A549 (cell line): ENCODE measurements at regions not wholly inside any gene's neighbourhood (a gene's known extent, or its start where the extent isn't known, plus 50 kb on each side); places are given as distances from the start of the nearest gene placed in this dataset.

Experiments used
- ATAC-seq, 2 experiments: fragments of 200-7000 bp in 1 of 2; fragments of >200 bp in 1 of 2; cut with Nextera tagmentation in 1 of 2; cut with Tn5 transposase in 1 of 2; 3 replicates each; pipeline versions ENCODE4 v1.8.0 to v1.9.1; 2018 to 2020; ENCODE audit warnings: mild to moderate bottlenecking in 1 of 2, moderate library complexity in 1 of 2
- CTCF ChIA-PET: fragments of 300-600 bp; sonication (Branson Sonifier 250); formaldehyde crosslinking; extraction: SDS; loops from one replicate; lab custom pipeline; 2021; ENCODE audit warnings: antibody characterized with exemption, inconsistent platforms; lab: Yijun Ruan, JAX
- POLR2A ChIA-PET: fragments of 350-600 bp; formaldehyde crosslinking; extraction: SDS; loops from one replicate; lab custom pipeline; 2021; ENCODE audit warnings: antibody characterized with exemption, inconsistent platforms; lab: Yijun Ruan, JAX
- DNase-seq, 2 experiments: peaks; one replicate each; pipeline versions ENCODE4 v3.0.0 to v3.0.0-alpha.2; 2011 to 2016; ENCODE audit warnings: low read depth in 1 of 2, low spot score in 1 of 2
- FAIRE-seq: peaks from 2 replicates; lab custom pipeline; 2011; peaks lifted over from hg19 to GRCh38; lab: Jason Lieb, UNC
- H3K27ac ChIP-seq, 2 experiments: fragments of >200 bp; sonication (Bioruptor Twin); formaldehyde crosslinking; 3 replicates each; pipeline ENCODE4 v1.5.1; 2016 to 2017
- H3K4me1 ChIP-seq: fragments of >200 bp; sonication (Bioruptor Twin); formaldehyde crosslinking; 3 replicates; pipeline ENCODE4 v1.6.1; 2016
- H3K4me2 ChIP-seq: fragments of >200 bp; sonication (Bioruptor Twin); formaldehyde crosslinking; 3 replicates; pipeline ENCODE4 v1.6.1; 2016
- H3K4me3 ChIP-seq: fragments of >200 bp; sonication (Bioruptor Twin); formaldehyde crosslinking; 3 replicates; pipeline ENCODE4 v1.5.1; 2016
- H3K9me3 ChIP-seq: fragments of >200 bp; sonication (Bioruptor Twin); formaldehyde crosslinking; 3 replicates; pipeline ENCODE4 v1.6.1; 2016
- BHLHE40 ChIP-seq: IDR thresholded peaks from 2 replicates; pipeline ENCODE4 v1.6.1; 2012; ENCODE audit warnings: low read depth, low read length, inconsistent platforms
- CBX2 ChIP-seq: fragments of 200-600 bp; sonication (generic); IDR thresholded peaks from 2 replicates; pipeline ENCODE4 v1.6.1; 2016; ENCODE audit warnings: low read depth, mild to moderate bottlenecking, borderline replicate concordance
- CBX8 ChIP-seq: fragments of 200-600 bp; sonication (generic); IDR thresholded peaks from 2 replicates; pipeline ENCODE4 v1.6.1; 2016
- CHD2 ChIP-seq: fragments of 150-350 bp; IDR thresholded peaks from 2 replicates; pipeline ENCODE4 v1.6.1; 2014; ENCODE audit warnings: low read length; ENCODE audit not compliant: partially characterized antibody
- CHD4 ChIP-seq: fragments of 200-600 bp; sonication (generic); IDR thresholded peaks from 2 replicates; pipeline ENCODE4 v1.6.1; 2016; ENCODE audit warnings: antibody characterized with exemption, mild to moderate bottlenecking, borderline replicate concordance
- EHF ChIP-seq: fragments of 250-450 bp; sonication (Bioruptor Pico); IDR thresholded peaks from 2 replicates; pipeline ENCODE4 v1.5.0; 2020; ENCODE audit warnings: mild to moderate bottlenecking
- EP300 ChIP-seq, 2 experiments: fragments of >200 bp; sonication (Bioruptor Twin); formaldehyde crosslinking; IDR thresholded peaks; 2 replicates in 1 of 2; 3 replicates in 1 of 2; pipeline ENCODE4 v1.6.1; 2016 to 2017
- ESRRA ChIP-seq: fragments of 150-350 bp; IDR thresholded peaks from 2 replicates; pipeline ENCODE4 v1.6.1; 2014; ENCODE audit warnings: mild to moderate bottlenecking, low read length, borderline replicate concordance
- FOSB ChIP-seq: fragments of 250-450 bp; sonication (Bioruptor Pico); IDR thresholded peaks from 2 replicates; pipeline ENCODE4 v1.5.0; 2020; ENCODE audit warnings: mild to moderate bottlenecking, moderate library complexity
- FOSL2 ChIP-seq, 2 experiments: fragments of 450-650 bp in 1 of 2; fragments of >200 bp in 1 of 2; sonication (Bioruptor Twin) in 1 of 2; formaldehyde crosslinking; IDR thresholded peaks; 2 replicates each; pipeline versions ENCODE4 v1.5.0 to v1.6.1; 2016 to 2020; ENCODE audit warnings: mild to moderate bottlenecking in 1 of 2, moderate library complexity in 1 of 2
- HOXB13 ChIP-seq: fragments of 250-450 bp; sonication (Bioruptor Pico); IDR thresholded peaks from 2 replicates; pipeline ENCODE4 v1.5.0; 2020; ENCODE audit warnings: low read depth, mild to moderate bottlenecking, moderate library complexity
- HOXB5 ChIP-seq: fragments of 250-450 bp; sonication (Bioruptor Pico); IDR thresholded peaks from 2 replicates; pipeline ENCODE4 v1.5.0; 2020; ENCODE audit warnings: mild to moderate bottlenecking, moderate library complexity
- JUN ChIP-seq, 2 experiments: fragments of >200 bp; sonication (Bioruptor Twin); formaldehyde crosslinking; IDR thresholded peaks; 2 replicates in 1 of 2; 3 replicates in 1 of 2; pipeline ENCODE4 v1.6.1; 2016 to 2017
- KDM1A ChIP-seq: fragments of 200-600 bp; sonication (generic); IDR thresholded peaks from 2 replicates; pipeline ENCODE4 v1.6.1; 2016; ENCODE audit warnings: low read depth, mild to moderate bottlenecking
- MAFK ChIP-seq: fragments of 450-650 bp; IDR thresholded peaks from 2 replicates; pipeline ENCODE4 v1.6.1; 2014; ENCODE audit not compliant: partially characterized antibody
- MAZ ChIP-seq: fragments of 150-350 bp; IDR thresholded peaks from 2 replicates; pipeline ENCODE4 v1.6.1; 2014; ENCODE audit warnings: antibody characterized with exemption, low read depth, low read length, borderline replicate concordance
- RARB ChIP-seq: fragments of 250-450 bp; sonication (Bioruptor Pico); IDR thresholded peaks from 2 replicates; pipeline ENCODE4 v1.8.0; 2021; ENCODE audit warnings: mild to moderate bottlenecking, moderate library complexity
- SMC3 ChIP-seq: fragments of >200 bp; sonication (Bioruptor Twin); formaldehyde crosslinking; IDR thresholded peaks from 3 replicates; pipeline ENCODE4 v1.6.1; 2018; ENCODE audit warnings: inconsistent platforms
- SREBF2 ChIP-seq: fragments of 450-650 bp; IDR thresholded peaks from 2 replicates; pipeline ENCODE4 v1.6.1; 2014; ENCODE audit warnings: mild to moderate bottlenecking, moderate library complexity
- TFCP2L1 ChIP-seq: fragments of 250-450 bp; sonication (Bioruptor Pico); IDR thresholded peaks from 2 replicates; pipeline ENCODE4 v1.5.0; 2021; ENCODE audit warnings: mild to moderate bottlenecking
- TP53 ChIP-seq: fragments of 250-450 bp; sonication (Bioruptor Pico); IDR thresholded peaks from 2 replicates; pipeline ENCODE4 v1.5.0; 2021; ENCODE audit warnings: mild to moderate bottlenecking, moderate library complexity
- ZFP36 ChIP-seq: fragments of 450-650 bp; IDR thresholded peaks from 2 replicates; pipeline ENCODE4 v1.6.1; 2014; ENCODE audit warnings: borderline replicate concordance; ENCODE audit not compliant: partially characterized antibody
- ZSCAN20 ChIP-seq: fragments of 250-450 bp; sonication (Bioruptor Pico); IDR thresholded peaks from 2 replicates; pipeline ENCODE4 v1.8.0; 2022; ENCODE audit warnings: mild to moderate bottlenecking, moderate library complexity
- WGBS: methylation state at CpG from one replicate; pipeline ENCODE4 v1.1.6; 2017; ENCODE audit errors: missing lambda C conversion rate; 5-methylcytosine and 5-hydroxymethylcytosine counted together
- TF ChIP-seq, protein P1 (sequence below): IDR thresholded peaks from 2 replicates; pipeline ENCODE4 v1.6.1; 2012
- TF ChIP-seq, protein P2 (sequence below): fragments of 150-350 bp; IDR thresholded peaks from 2 replicates; pipeline ENCODE4 v1.6.1; 2014; ENCODE audit warnings: low read depth, mild to moderate bottlenecking, low read length
- TF ChIP-seq, protein P3 (sequence below): IDR thresholded peaks from 2 replicates; pipeline ENCODE4 v1.6.1; 2012; ENCODE audit warnings: low read depth, borderline replicate concordance
- TF ChIP-seq, protein P4 (sequence below): fragments of 450-650 bp; IDR thresholded peaks from 2 replicates; pipeline ENCODE4 v1.6.1; 2014; ENCODE audit warnings: antibody characterized with exemption
- TF ChIP-seq, protein P5 (sequence below): fragments of >200 bp; sonication (Bioruptor Twin); formaldehyde crosslinking; IDR thresholded peaks from 3 replicates; pipeline ENCODE4 v1.5.1; 2016
- TF ChIP-seq, protein P6 (sequence below): fragments of >200 bp; sonication (Bioruptor Twin); formaldehyde crosslinking; IDR thresholded peaks from 3 replicates; pipeline ENCODE4 v1.6.1; 2016

DNA sequence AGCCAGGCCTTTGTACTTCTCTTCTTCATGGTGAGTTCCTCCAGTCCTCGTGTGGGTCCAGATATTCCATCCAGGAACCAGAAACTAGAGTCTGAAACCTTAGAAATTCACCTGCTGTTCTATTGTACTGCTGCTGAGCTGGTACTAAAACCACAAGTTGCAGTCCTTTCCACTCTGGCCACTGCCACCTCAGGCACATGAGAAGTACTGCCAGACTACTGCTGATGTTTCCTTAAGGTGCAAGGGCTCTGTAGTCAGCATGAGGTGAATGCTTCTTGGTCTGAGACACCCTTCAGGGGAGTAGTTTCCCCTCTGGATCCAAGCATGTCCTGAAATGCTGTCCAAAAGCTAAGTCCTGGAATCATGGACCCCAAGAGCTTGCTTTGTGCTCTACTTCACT, 399.6 kb upstream of the CT83 start:
- Histone ChIP-seq H3K4me2 (no peak overlapping the region), H3K27ac (no peak overlapping the region), H3K9me3 (no peaks in the 10 kb centered on the region), H3K4me1 (no peaks in the 10 kb centered on the region), H3K4me3 (no peak overlapping the region)
- TF ChIP-seq CHD2, result no peak
- TF ChIP-seq KDM1A, result no peak
- TF ChIP-seq HOXB13 (CRISPR knock-in tag), result no peak
- no peak for TF ChIP-seq MAZ
- TF ChIP-seq, protein P1, sequence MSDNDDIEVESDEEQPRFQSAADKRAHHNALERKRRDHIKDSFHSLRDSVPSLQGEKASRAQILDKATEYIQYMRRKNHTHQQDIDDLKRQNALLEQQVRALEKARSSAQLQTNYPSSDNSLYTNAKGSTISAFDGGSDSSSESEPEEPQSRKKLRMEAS, result no peak
- TF ChIP-seq ZSCAN20 (CRISPR knock-in tag), result no peak
- no peak for TF ChIP-seq CHD4
- no peak for TF ChIP-seq FOSB (CRISPR knock-in tag)
- no peak for TF ChIP-seq ZFP36
- TF ChIP-seq HOXB5, result no peak
- TF ChIP-seq MAFK, result no peak
- no peak for TF ChIP-seq TFCP2L1 (CRISPR knock-in tag)
- TF ChIP-seq, protein P2, sequence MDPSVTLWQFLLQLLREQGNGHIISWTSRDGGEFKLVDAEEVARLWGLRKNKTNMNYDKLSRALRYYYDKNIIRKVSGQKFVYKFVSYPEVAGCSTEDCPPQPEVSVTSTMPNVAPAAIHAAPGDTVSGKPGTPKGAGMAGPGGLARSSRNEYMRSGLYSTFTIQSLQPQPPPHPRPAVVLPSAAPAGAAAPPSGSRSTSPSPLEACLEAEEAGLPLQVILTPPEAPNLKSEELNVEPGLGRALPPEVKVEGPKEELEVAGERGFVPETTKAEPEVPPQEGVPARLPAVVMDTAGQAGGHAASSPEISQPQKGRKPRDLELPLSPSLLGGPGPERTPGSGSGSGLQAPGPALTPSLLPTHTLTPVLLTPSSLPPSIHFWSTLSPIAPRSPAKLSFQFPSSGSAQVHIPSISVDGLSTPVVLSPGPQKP, result no peak
- TF ChIP-seq SMC3, result no peak
- POLR2A ChIA-PET, result no interaction called here
- ATAC-seq, result no peak
- 9% methylated on average over 1 of the region's 1 CpG for WGBS
- CTCF ChIA-PET, result no interaction called here
- DNase-seq, result no peak
- FAIRE-seq, result peak; percentile 51

DNA sequence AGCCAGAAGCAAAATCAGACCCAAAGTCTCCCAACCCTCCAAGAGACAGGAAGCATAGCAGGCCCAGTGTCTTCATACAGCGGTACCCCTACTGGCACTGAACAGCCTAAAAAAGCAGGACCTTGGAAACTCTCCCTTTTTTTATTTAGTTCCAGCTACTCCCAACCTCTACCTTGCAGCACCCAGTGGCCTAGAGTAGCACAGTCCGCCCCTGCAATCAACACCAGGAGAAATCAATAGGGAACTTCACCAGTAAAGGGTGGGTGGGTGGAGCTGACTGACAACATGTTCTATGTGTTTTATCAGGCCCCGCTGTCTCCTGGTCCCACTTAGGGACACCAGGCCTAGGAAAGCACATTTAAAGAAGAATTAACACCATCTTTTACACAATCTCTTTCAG, 378.5 kb upstream of the CT83 start:
- ChIA-PET CTCF (no interaction called here), POLR2A (no interaction called here)
- DNase-seq, result no peak
- no peak for ATAC-seq
- H3K4me2 ChIP-seq, result no peak overlapping the region
- H3K4me1 ChIP-seq, result no peaks in the 10 kb centered on the region
- H3K27ac ChIP-seq, result no peak overlapping the region
- 16% methylated on average over 3 of the region's 3 CpGs for WGBS
- FAIRE-seq, result no peak
- no peaks in the 10 kb centered on the region for H3K9me3 ChIP-seq
- no peak for TF ChIP-seq SMC3
- TF ChIP-seq BHLHE40, result no peak
- TF ChIP-seq TP53, result no peak
- no peak for TF ChIP-seq RARB (CRISPR knock-in tag)
- no peak for TF ChIP-seq EHF
- TF ChIP-seq KDM1A, result no peak
- no peak for TF ChIP-seq MAFK
- no peak for TF ChIP-seq SREBF2
- TF ChIP-seq EP300 (IDR thresholded peaks at IDR 0.05), result no peak
- no peak for TF ChIP-seq CBX2
- TF ChIP-seq, protein P3, sequence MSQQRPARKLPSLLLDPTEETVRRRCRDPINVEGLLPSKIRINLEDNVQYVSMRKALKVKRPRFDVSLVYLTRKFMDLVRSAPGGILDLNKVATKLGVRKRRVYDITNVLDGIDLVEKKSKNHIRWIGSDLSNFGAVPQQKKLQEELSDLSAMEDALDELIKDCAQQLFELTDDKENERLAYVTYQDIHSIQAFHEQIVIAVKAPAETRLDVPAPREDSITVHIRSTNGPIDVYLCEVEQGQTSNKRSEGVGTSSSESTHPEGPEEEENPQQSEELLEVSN, result no peak
- TF ChIP-seq, protein P4, sequence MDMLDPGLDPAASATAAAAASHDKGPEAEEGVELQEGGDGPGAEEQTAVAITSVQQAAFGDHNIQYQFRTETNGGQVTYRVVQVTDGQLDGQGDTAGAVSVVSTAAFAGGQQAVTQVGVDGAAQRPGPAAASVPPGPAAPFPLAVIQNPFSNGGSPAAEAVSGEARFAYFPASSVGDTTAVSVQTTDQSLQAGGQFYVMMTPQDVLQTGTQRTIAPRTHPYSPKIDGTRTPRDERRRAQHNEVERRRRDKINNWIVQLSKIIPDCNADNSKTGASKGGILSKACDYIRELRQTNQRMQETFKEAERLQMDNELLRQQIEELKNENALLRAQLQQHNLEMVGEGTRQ, result no peak
- TF ChIP-seq, protein P5, sequence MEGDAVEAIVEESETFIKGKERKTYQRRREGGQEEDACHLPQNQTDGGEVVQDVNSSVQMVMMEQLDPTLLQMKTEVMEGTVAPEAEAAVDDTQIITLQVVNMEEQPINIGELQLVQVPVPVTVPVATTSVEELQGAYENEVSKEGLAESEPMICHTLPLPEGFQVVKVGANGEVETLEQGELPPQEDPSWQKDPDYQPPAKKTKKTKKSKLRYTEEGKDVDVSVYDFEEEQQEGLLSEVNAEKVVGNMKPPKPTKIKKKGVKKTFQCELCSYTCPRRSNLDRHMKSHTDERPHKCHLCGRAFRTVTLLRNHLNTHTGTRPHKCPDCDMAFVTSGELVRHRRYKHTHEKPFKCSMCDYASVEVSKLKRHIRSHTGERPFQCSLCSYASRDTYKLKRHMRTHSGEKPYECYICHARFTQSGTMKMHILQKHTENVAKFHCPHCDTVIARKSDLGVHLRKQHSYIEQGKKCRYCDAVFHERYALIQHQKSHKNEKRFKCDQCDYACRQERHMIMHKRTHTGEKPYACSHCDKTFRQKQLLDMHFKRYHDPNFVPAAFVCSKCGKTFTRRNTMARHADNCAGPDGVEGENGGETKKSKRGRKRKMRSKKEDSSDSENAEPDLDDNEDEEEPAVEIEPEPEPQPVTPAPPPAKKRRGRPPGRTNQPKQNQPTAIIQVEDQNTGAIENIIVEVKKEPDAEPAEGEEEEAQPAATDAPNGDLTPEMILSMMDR, result no peak
- no peak for TF ChIP-seq JUN (IDR thresholded peaks at IDR 0.05)
- no peak for TF ChIP-seq FOSL2 (IDR thresholded peaks at IDR 0.05)
- TF ChIP-seq FOSL2 (CRISPR knock-in tag; IDR thresholded peaks at IDR 0.05), result no peak
- TF ChIP-seq, protein P6, sequence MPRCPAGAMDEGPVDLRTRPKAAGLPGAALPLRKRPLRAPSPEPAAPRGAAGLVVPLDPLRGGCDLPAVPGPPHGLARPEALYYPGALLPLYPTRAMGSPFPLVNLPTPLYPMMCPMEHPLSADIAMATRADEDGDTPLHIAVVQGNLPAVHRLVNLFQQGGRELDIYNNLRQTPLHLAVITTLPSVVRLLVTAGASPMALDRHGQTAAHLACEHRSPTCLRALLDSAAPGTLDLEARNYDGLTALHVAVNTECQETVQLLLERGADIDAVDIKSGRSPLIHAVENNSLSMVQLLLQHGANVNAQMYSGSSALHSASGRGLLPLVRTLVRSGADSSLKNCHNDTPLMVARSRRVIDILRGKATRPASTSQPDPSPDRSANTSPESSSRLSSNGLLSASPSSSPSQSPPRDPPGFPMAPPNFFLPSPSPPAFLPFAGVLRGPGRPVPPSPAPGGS, result no peak
- TF ChIP-seq, protein P1, result no peak
- TF ChIP-seq CBX8, result no peak
- no peak for TF ChIP-seq ESRRA
- no peak overlapping the region for H3K4me3 ChIP-seq
